ENCODE measurements at regions not wholly inside any gene's neighbourhood (a gene's known extent, or its start where the extent isn't known, plus 50 kb on each side); places are given as distances from the start of the nearest gene placed in this dataset.

DNA sequence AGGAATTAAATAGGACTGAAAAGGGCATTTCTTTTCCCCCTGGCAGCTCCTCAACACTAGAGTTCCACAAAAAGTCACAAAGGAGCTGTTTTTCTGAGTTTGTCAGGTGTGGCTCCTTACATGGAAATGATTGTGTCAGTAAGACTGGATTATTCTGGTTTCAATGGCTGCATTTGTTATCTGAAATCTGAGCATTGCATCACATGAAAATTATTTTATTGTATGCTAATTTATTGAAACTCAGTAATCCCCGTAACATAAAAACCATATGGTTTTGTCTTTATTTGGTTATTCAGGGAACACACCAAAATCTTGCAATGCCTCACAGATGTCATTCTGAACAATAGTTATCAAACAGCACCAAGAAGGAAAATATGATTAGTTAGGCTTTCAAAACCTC is 439.7 kb upstream of the TNP1 start:
- TF ChIP-seq, protein P1, sequence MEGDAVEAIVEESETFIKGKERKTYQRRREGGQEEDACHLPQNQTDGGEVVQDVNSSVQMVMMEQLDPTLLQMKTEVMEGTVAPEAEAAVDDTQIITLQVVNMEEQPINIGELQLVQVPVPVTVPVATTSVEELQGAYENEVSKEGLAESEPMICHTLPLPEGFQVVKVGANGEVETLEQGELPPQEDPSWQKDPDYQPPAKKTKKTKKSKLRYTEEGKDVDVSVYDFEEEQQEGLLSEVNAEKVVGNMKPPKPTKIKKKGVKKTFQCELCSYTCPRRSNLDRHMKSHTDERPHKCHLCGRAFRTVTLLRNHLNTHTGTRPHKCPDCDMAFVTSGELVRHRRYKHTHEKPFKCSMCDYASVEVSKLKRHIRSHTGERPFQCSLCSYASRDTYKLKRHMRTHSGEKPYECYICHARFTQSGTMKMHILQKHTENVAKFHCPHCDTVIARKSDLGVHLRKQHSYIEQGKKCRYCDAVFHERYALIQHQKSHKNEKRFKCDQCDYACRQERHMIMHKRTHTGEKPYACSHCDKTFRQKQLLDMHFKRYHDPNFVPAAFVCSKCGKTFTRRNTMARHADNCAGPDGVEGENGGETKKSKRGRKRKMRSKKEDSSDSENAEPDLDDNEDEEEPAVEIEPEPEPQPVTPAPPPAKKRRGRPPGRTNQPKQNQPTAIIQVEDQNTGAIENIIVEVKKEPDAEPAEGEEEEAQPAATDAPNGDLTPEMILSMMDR (conservative IDR thresholded peaks at IDR 0.05; ENCODE audit: low read length) = no peak
- no peak for TF ChIP-seq EZH2phosphoT487 (IDR thresholded peaks at IDR 0.05; ENCODE audit: borderline replicate concordance, low read depth, low read length)
